H1 (cell line): ENCODE measurements at regions not wholly inside any gene's neighbourhood (a gene's known extent, or its start where the extent isn't known, plus 50 kb on each side); places are given as distances from the start of the nearest gene placed in this dataset.

Source experiments
- KDM1A ChIP-seq: fragments of 200-600, 300-600 bp; sonication (generic); IDR thresholded peaks from 2 replicates; pipeline ENCODE4 v1.7.1; 2016; ENCODE audit warnings: mild to moderate bottlenecking, low read length, borderline replicate concordance
- SP2 ChIP-seq: IDR thresholded peaks from 2 replicates; pipeline ENCODE4 v1.6.1; 2012; ENCODE audit warnings: mild to moderate bottlenecking, low read length, inconsistent platforms
- TF ChIP-seq, protein P1 (sequence below), 3 experiments: IDR thresholded peaks; 1 replicate in 2 of 3; 2 replicates in 1 of 3; pipeline versions ENCODE4 v1.5.1 to v1.6.1; 2011; ENCODE audit warnings: low read length in 3 of 3, mild to moderate bottlenecking in 3 of 3, inconsistent platforms in 2 of 3, low read depth in 1 of 3, moderate library complexity in 1 of 3; ENCODE audit not compliant: insufficient read depth in 1 of 3; ENCODE audit errors: control extremely low read depth in 1 of 3

- TF ChIP-seq, protein P1, sequence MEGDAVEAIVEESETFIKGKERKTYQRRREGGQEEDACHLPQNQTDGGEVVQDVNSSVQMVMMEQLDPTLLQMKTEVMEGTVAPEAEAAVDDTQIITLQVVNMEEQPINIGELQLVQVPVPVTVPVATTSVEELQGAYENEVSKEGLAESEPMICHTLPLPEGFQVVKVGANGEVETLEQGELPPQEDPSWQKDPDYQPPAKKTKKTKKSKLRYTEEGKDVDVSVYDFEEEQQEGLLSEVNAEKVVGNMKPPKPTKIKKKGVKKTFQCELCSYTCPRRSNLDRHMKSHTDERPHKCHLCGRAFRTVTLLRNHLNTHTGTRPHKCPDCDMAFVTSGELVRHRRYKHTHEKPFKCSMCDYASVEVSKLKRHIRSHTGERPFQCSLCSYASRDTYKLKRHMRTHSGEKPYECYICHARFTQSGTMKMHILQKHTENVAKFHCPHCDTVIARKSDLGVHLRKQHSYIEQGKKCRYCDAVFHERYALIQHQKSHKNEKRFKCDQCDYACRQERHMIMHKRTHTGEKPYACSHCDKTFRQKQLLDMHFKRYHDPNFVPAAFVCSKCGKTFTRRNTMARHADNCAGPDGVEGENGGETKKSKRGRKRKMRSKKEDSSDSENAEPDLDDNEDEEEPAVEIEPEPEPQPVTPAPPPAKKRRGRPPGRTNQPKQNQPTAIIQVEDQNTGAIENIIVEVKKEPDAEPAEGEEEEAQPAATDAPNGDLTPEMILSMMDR (IDR thresholded peaks at IDR 0.05; ENCODE audit: control extremely low read depth in 1 of 3, insufficient read depth in 1 of 3, low read depth in 1 of 3, low read length in 3 of 3) = no peak
- no peak for TF ChIP-seq SP2
- no peak for TF ChIP-seq KDM1A
These were observed 354.1 kb downstream of the KLF5 start for GRCh38 chr13:73412933-73413332.
